Caco-2 (cell line): ENCODE measurements at regions not wholly inside any gene's neighbourhood (a gene's known extent, or its start where the extent isn't known, plus 50 kb on each side); places are given as distances from the start of the nearest gene placed in this dataset.

Source experiments
- BruUV-seq: library from RNA; stranded (reverse); fragments of 400-500 nt; replicated peaks from 2 replicates; lab custom pipeline; 2021; lab: Mats Ljungman, UMichigan
- CTCF ChIA-PET: fragments of 300-600 bp; sonication (Branson Sonifier 250); formaldehyde crosslinking; loops from one replicate; lab custom pipeline; 2022; ENCODE audit warnings: antibody characterized with exemption; lab: Charles Lee
- POLR2A ChIA-PET: fragments of 300-600 bp; sonication (Branson Sonifier 250); formaldehyde crosslinking; loops from one replicate; lab custom pipeline; 2022; ENCODE audit warnings: antibody characterized with exemption; lab: Charles Lee
- DNase-seq, 2 experiments: peaks; one replicate each; pipeline versions ENCODE4 v3.0.0 to v3.0.0-alpha.2; 2020 to 2022
- H3K27me3 ChIP-seq: replicated peaks from 2 replicates; pipeline ENCODE4 v1.6.0; 2011; ENCODE audit warnings: low read length; ENCODE audit not compliant: control insufficient read depth, insufficient read depth
- H3K36me3 ChIP-seq: 2 replicates; pipeline ENCODE4 v1.5.1; 2011; ENCODE audit warnings: low read length; ENCODE audit not compliant: control insufficient read depth, insufficient read depth
- H3K4me1 ChIP-seq: fragments of 250-450 bp; sonication (Bioruptor Pico); 2 replicates; pipeline ENCODE4 v1.5.1; 2020; ENCODE audit warnings: mild to moderate bottlenecking
- H3K4me3 ChIP-seq: 2 replicates; pipeline ENCODE4 v1.5.1; 2011; ENCODE audit warnings: low read depth, mild to moderate bottlenecking, control low read depth, low read length
- H3K9me3 ChIP-seq: fragments of 250-450 bp; sonication (Bioruptor Pico); 2 replicates; pipeline ENCODE4 v1.5.1; 2020; ENCODE audit warnings: mild to moderate bottlenecking, moderate library complexity
- H3K27ac Mint-ChIP-seq: one replicate; pipeline ENCODE4 v1.8.0; 2022; ENCODE audit warnings: mixed read lengths; ENCODE audit not compliant: unreplicated experiment
- H3K27me3 Mint-ChIP-seq: one replicate; pipeline ENCODE4 v1.8.0; 2022; ENCODE audit warnings: mixed read lengths; ENCODE audit not compliant: insufficient read depth, unreplicated experiment
- H3K36me3 Mint-ChIP-seq: one replicate; pipeline ENCODE4 v1.8.0; 2022; ENCODE audit warnings: mild to moderate bottlenecking, mixed read lengths; ENCODE audit not compliant: insufficient read depth, unreplicated experiment
- H3K4me1 Mint-ChIP-seq: one replicate; pipeline ENCODE4 v1.8.0; 2022; ENCODE audit warnings: low read depth, mixed read lengths; ENCODE audit not compliant: unreplicated experiment
- H3K4me3 Mint-ChIP-seq: one replicate; pipeline ENCODE4 v1.8.0; 2022; ENCODE audit warnings: mild to moderate bottlenecking, moderate library complexity, mixed read lengths; ENCODE audit not compliant: unreplicated experiment
- H3K9me3 Mint-ChIP-seq: one replicate; pipeline ENCODE4 v1.8.0; 2022; ENCODE audit warnings: mixed read lengths; ENCODE audit not compliant: unreplicated experiment
- CTCF ChIP-seq, 2 experiments: fragments of 200-600 bp in 1 of 2; IDR thresholded peaks; 1 replicate in 1 of 2; 2 replicates in 1 of 2; pipeline versions ENCODE4 v1.5.1 to v1.8.0; 2011 to 2022; ENCODE audit warnings: antibody characterized with exemption in 1 of 2, control low read depth in 1 of 2, inconsistent platforms in 1 of 2, low read depth in 1 of 2, low read length in 1 of 2, mild to moderate bottlenecking in 1 of 2, moderate library complexity in 1 of 2; ENCODE audit not compliant: insufficient read depth in 1 of 2, severe bottlenecking in 1 of 2, unreplicated experiment in 1 of 2
- intact Hi-C: fragments of 100-400 bp; cut with micrococcal nuclease; formaldehyde crosslinking; loops from one replicate; pipeline ENCODE4 v1.10.0; 2022; ENCODE audit not compliant: unreplicated experiment

DNA sequence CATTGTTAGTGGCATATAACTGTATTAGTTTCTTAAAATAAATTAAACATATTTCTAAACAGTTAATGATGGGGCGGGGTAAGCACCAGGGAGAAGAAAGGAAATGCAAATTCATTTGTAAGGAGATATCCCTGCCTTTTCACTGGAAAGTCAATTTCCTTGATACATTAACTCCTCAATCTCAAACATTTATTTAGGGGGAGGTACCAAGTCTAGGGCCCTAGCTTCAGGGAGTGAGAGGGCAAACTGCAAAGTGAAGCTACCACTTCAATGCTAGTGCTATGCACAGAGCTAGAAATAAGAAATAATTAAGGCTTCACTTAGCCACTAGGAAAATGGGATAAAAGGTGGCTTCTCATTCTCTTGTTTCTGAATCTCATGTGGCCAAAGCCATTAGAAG lies 115.3 kb upstream of the FNDC3A start:
- no peaks in the 10 kb centered on the region for H3K36me3 ChIP-seq
- no peak overlapping the region for H3K4me3 ChIP-seq
- no peaks in the 10 kb centered on the region for H3K27me3 ChIP-seq
- TF ChIP-seq CTCF (IDR thresholded peaks at IDR 0.05; ENCODE audit: insufficient read depth in 1 of 2, low read depth in 1 of 2, low read length in 1 of 2, severe bottlenecking in 1 of 2, unreplicated experiment in 1 of 2), result no peak
- H3K4me3 Mint-ChIP-seq, result no peak overlapping the region
- intact Hi-C loops, result no loop called here
- no TSS peak for BruUV-seq
- no peaks in the 10 kb centered on the region for H3K36me3 Mint-ChIP-seq
- H3K4me1 Mint-ChIP-seq, result no peaks in the 10 kb centered on the region
- no peaks in the 10 kb centered on the region for H3K27me3 Mint-ChIP-seq
- CTCF ChIA-PET, result no interaction called here
- no peak for DNase-seq
- POLR2A ChIA-PET, result no interaction called here
- H3K9me3 Mint-ChIP-seq, result no peaks in the 10 kb centered on the region
- H3K4me1 ChIP-seq, result no peaks in the 10 kb centered on the region
- no peaks in the 10 kb centered on the region for H3K9me3 ChIP-seq
- no peak overlapping the region for H3K27ac Mint-ChIP-seq

DNA sequence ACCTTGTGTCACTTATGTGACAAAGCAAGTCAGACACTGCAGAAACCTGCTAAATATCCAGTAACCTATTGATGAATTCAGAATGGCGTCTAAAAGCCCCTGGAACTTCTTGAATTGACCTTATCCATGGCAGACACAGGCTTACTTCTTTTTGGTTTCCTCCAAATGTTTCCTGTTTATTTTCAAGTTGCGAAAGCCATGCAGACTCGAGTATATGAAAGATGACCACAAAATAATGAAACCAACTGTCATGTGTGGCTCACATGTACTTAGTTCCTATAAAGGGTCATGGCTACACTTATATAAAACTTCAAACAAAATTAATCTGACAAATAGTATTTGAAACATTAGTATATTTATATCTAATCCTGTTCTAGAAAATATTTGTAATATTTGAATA lies 113.1 kb upstream of the FNDC3A start:
- H3K9me3 ChIP-seq, result no peaks in the 10 kb centered on the region
- ChIA-PET CTCF (no interaction called here), POLR2A (no interaction called here)
- no peaks in the 10 kb centered on the region for H3K9me3 Mint-ChIP-seq
- H3K36me3 ChIP-seq, result no peaks in the 10 kb centered on the region
- no peak overlapping the region for H3K27ac Mint-ChIP-seq
- no peaks in the 10 kb centered on the region for H3K4me1 ChIP-seq
- no TSS peak for BruUV-seq
- H3K4me3 Mint-ChIP-seq, result no peak overlapping the region
- H3K36me3 Mint-ChIP-seq, result no peaks in the 10 kb centered on the region
- no peak for TF ChIP-seq CTCF (IDR thresholded peaks at IDR 0.05; ENCODE audit: insufficient read depth in 1 of 2, low read depth in 1 of 2, low read length in 1 of 2, severe bottlenecking in 1 of 2, unreplicated experiment in 1 of 2)
- DNase-seq, result no peak
- no peaks in the 10 kb centered on the region for H3K27me3 ChIP-seq
- H3K27me3 Mint-ChIP-seq, result peaks cover 3% of the 10 kb centered on the region
- intact Hi-C loops, result no loop called here
- no peak overlapping the region for H3K4me3 ChIP-seq
- H3K4me1 Mint-ChIP-seq, result no peaks in the 10 kb centered on the region

- ChIA-PET POLR2A (no interaction called here), CTCF (no interaction called here)
- no peaks in the 10 kb centered on the region for H3K36me3 ChIP-seq
- BruUV-seq, result no TSS peak
- H3K27me3 Mint-ChIP-seq, result peaks cover 3% of the 10 kb centered on the region
- no peak for DNase-seq
- no peak for TF ChIP-seq CTCF (IDR thresholded peaks at IDR 0.05; ENCODE audit: insufficient read depth in 1 of 2, low read depth in 1 of 2, low read length in 1 of 2, severe bottlenecking in 1 of 2, unreplicated experiment in 1 of 2)
- intact Hi-C loops, result no loop called here
- H3K27me3 ChIP-seq, result no peaks in the 10 kb centered on the region
- no peaks in the 10 kb centered on the region for H3K9me3 ChIP-seq
- no peaks in the 10 kb centered on the region for H3K36me3 Mint-ChIP-seq
- H3K27ac Mint-ChIP-seq, result no peak overlapping the region
- no peak overlapping the region for H3K4me3 Mint-ChIP-seq
- H3K4me1 Mint-ChIP-seq, result no peaks in the 10 kb centered on the region
- H3K9me3 Mint-ChIP-seq, result no peaks in the 10 kb centered on the region
- H3K4me1 ChIP-seq, result no peaks in the 10 kb centered on the region
- H3K4me3 ChIP-seq, result no peak overlapping the region
These were observed 111.6 kb upstream of the FNDC3A start for GRCh38 chr13:48864100-48864499.
